GM12878 (cell line): ENCODE measurements at regions not wholly inside any gene's neighbourhood (a gene's known extent, or its start where the extent isn't known, plus 50 kb on each side); places are given as distances from the start of the nearest gene placed in this dataset.

Source experiments
- POLR2A ChIP-seq: IDR thresholded peaks from 2 replicates; pipeline ENCODE4 v1.6.1; 2011; ENCODE audit warnings: low read depth, mild to moderate bottlenecking, low read length
- SUZ12 ChIP-seq: fragments of 200-600 bp; sonication (generic); IDR thresholded peaks from one replicate; pipeline ENCODE4 v1.6.1; 2018; ENCODE audit warnings: antibody characterized with exemption, mild to moderate bottlenecking; ENCODE audit not compliant: unreplicated experiment

DNA sequence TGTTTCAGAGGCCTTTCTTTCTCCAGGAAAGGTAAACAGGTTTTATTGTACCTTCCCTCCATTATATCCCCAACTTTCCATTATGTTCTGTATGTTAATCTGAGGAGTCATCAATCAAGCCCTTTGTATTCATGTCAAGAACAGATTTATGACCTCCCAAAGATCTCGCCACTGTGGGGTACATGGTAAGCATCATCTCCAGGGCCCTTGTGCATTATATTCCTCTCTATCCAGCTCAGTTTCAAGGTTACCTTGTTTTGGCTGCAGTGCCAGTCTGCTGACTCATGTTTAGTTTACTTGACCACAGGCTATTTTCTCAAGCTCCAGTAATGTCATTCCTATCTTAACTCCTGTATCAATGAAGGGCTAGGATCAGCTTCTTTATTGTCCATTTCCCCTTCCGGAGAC, 125.1 kb upstream of the FRMPD4 start:
- no peak for TF ChIP-seq SUZ12
- TF ChIP-seq POLR2A, result no peak
